ENCODE measurements at regions not wholly inside any gene's neighbourhood (a gene's known extent, or its start where the extent isn't known, plus 50 kb on each side); places are given as distances from the start of the nearest gene placed in this dataset.

- H3K9me3 ChIP-seq = no peaks in the 10 kb centered on the region
- no peaks in the 10 kb centered on the region for H3K36me3 ChIP-seq
- DNase-seq (ENCODE audit: extremely low spot score) = no peak
- intact Hi-C loops (cut with DNase I) = no loop called here
- no peak for TF ChIP-seq EP300 (IDR thresholded peaks at IDR 0.05)
- TF ChIP-seq CTCF (IDR thresholded peaks at IDR 0.05) = no peak
- no peak for TF ChIP-seq POLR2AphosphoS5 (IDR thresholded peaks at IDR 0.05)
- no peak for TF ChIP-seq POLR2A (IDR thresholded peaks at IDR 0.05; ENCODE audit: low read depth)
- 89% methylated on average over 3 of the region's 3 CpGs for WGBS
- H3K4me3 ChIP-seq = no peak overlapping the region
- H3K4me1 ChIP-seq = peaks cover 26 to 50% (median 33%) of the 10 kb centered on the region in 4 donors
- no peaks in the 10 kb centered on the region for H3K27me3 ChIP-seq
- H3K27ac ChIP-seq (replicated peaks in 1 of 4) = no peak overlapping the region
Measured at GRCh38 chr2:134178138-134178877, 75.6 kb upstream of the MGAT5 start.

GRCh38 chr2:134181219-134181618 lies 72.7 kb upstream of the MGAT5 start:
- Histone ChIP-seq H3K4me3 (no peak overlapping the region), H3K9me3 (no peaks in the 10 kb centered on the region), H3K27ac (replicated peaks in 1 of 4) (no peak overlapping the region), H3K36me3 (no peaks in the 10 kb centered on the region), H3K4me1 (peaks cover 16 to 26% (median 22%) of the 10 kb centered on the region in 4 donors), H3K27me3 (no peaks in the 10 kb centered on the region)
- TF ChIP-seq CTCF (IDR thresholded peaks at IDR 0.05) (no peak), EP300 (IDR thresholded peaks at IDR 0.05) (no peak), POLR2A (IDR thresholded peaks at IDR 0.05; ENCODE audit: low read depth) (no peak), POLR2AphosphoS5 (IDR thresholded peaks at IDR 0.05) (no peak)
- WGBS = 74% methylated on average over 5 of the region's 5 CpGs
- no peak for DNase-seq (ENCODE audit: extremely low spot score)
- intact Hi-C loops (cut with DNase I) = no loop called here

GRCh38 chr2:134183679-134184078 lies 70.2 kb upstream of the MGAT5 start:
- Histone ChIP-seq H3K4me3 (no peak overlapping the region), H3K36me3 (no peaks in the 10 kb centered on the region), H3K9me3 (no peaks in the 10 kb centered on the region), H3K27ac (replicated peaks in 1 of 4) (no peak overlapping the region), H3K27me3 (no peaks in the 10 kb centered on the region), H3K4me1 (peaks cover 0 to 7% (median 1%) of the 10 kb centered on the region in 4 donors)
- no peak for DNase-seq (ENCODE audit: extremely low spot score)
- TF ChIP-seq POLR2A (IDR thresholded peaks at IDR 0.05; ENCODE audit: low read depth) = no peak
- TF ChIP-seq CTCF (IDR thresholded peaks at IDR 0.05) = no peak
- no peak for TF ChIP-seq EP300 (IDR thresholded peaks at IDR 0.05)
- no peak for TF ChIP-seq POLR2AphosphoS5 (IDR thresholded peaks at IDR 0.05)
- 82% methylated on average over 9 of the region's 9 CpGs for WGBS
- intact Hi-C loops (cut with DNase I) = no loop called here

GRCh38 chr2:134185639-134186038 lies 68.2 kb upstream of the MGAT5 start:
- Histone ChIP-seq H3K27ac (replicated peaks in 1 of 4) (no peak overlapping the region), H3K4me3 (no peak overlapping the region), H3K9me3 (no peaks in the 10 kb centered on the region), H3K4me1 (peaks cover 0 to 12% (median 5%) of the 10 kb centered on the region in 4 donors), H3K36me3 (no peaks in the 10 kb centered on the region), H3K27me3 (no peaks in the 10 kb centered on the region)
- no peak for DNase-seq (ENCODE audit: extremely low spot score)
- no peak for TF ChIP-seq EP300 (IDR thresholded peaks at IDR 0.05)
- TF ChIP-seq POLR2AphosphoS5 (IDR thresholded peaks at IDR 0.05) = no peak
- TF ChIP-seq CTCF (IDR thresholded peaks at IDR 0.05) = no peak
- TF ChIP-seq POLR2A (IDR thresholded peaks at IDR 0.05; ENCODE audit: low read depth) = no peak
- intact Hi-C loops (cut with DNase I) = no loop called here
- WGBS = 93% methylated on average over 4 of the region's 4 CpGs

Data from esophagus muscularis mucosa (tissue), 4 donors.